ENCODE measurements at regions not wholly inside any gene's neighbourhood (a gene's known extent, or its start where the extent isn't known, plus 50 kb on each side); places are given as distances from the start of the nearest gene placed in this dataset.
A peak's percentile ranks its signal among the peaks of the same experiment; 100 is the strongest.

DNA sequence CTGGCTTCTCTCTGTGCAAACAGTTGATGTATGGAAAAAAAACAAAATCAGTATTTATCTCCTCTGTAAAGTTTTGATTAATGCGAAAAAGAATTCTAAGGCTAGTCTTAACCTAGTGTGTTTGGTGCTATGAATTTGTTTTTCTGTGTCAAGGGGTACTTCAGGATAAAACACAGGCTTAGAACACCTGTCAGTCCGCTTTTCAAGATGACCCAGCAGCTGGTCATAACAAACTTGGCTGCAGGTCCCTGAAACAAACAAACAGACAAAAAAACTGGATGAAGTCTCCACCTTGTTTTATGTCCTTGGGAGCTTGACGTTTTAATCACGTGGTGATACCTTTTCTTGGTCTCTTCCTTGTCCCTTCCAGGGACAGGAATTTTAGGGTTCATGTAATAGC is 689.3 kb downstream of the UQCRFS1 start:
- Histone ChIP-seq H3K4me2 (no peak overlapping the region), H3K36me3 (no peaks in the 10 kb centered on the region), H3K27me3 (no peaks in the 10 kb centered on the region), H3K9ac (no peak overlapping the region), H3K9me3 (peaks cover 4% of the 10 kb centered on the region; the same call in 1 of the 2 replicates), H4K20me1 (no peaks in the 10 kb centered on the region), H3K4me3 (no peak overlapping the region), H3K27ac (no peak overlapping the region), H3K4me1 (peaks cover 5% of the 10 kb centered on the region)
- TF ChIP-seq Cebpa-rat (IDR thresholded peaks at IDR 0.05), result no peak

GRCh38 chr19:28522545-28522922 is 690.4 kb downstream of the UQCRFS1 start:
- Histone ChIP-seq H3K4me2 (no peak overlapping the region), H3K27ac (no peak overlapping the region), H3K9me3 (peaks cover 4% of the 10 kb centered on the region; the same call in 1 of the 2 replicates), H3K4me1 (peaks cover 7% of the 10 kb centered on the region), H3K9ac (no peak overlapping the region), H3K36me3 (no peaks in the 10 kb centered on the region), H3K4me3 (no peak overlapping the region), H4K20me1 (no peaks in the 10 kb centered on the region), H3K27me3 (no peaks in the 10 kb centered on the region)
- no peak for TF ChIP-seq Cebpa-rat (IDR thresholded peaks at IDR 0.05)

- Histone ChIP-seq H3K9ac (no peak overlapping the region), H3K27me3 (no peaks in the 10 kb centered on the region), H3K4me1 (peaks cover 7% of the 10 kb centered on the region), H3K36me3 (no peaks in the 10 kb centered on the region), H4K20me1 (no peaks in the 10 kb centered on the region), H3K4me2 (no peak overlapping the region), H3K9me3 (peaks cover 4% of the 10 kb centered on the region; the same call in 1 of the 2 replicates), H3K27ac (no peak overlapping the region), H3K4me3 (no peak overlapping the region)
- TF ChIP-seq Cebpa-rat (IDR thresholded peaks at IDR 0.05), result no peak
These were observed 691.1 kb downstream of the UQCRFS1 start for GRCh38 chr19:28521614-28522544.

DNA sequence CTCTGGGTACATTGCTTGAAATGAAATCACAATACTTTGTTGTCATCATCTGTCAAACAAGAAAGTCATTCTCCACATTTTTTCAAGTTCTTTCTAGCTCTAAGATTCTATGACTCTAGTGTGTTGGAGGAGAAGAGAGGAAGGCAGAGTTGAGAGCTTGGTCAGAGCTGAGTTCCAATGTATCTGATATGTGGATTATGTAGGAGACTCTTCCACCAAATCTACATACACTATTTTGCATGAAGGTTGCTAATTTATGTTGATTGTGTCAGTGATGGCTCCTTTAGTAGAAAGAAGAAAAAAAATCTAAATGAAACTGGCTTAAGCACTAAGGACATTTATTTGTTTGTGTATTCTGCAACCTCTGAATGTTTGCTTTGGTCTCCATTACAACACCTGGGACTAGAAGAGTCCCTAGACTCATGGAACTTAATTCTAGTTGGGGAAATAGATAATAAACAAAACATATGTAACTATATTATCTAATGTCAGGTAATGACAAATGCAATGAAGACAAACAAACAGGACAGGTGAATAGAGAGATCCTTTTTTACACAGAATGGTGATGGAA is 691.9 kb downstream of the UQCRFS1 start:
- H4K20me1 ChIP-seq, result no peaks in the 10 kb centered on the region
- H3K4me1 ChIP-seq, result peaks cover 7% of the 10 kb centered on the region
- TF ChIP-seq Cebpa-rat (IDR thresholded peaks at IDR 0.05), result no peak
- H3K9me3 ChIP-seq, result peaks cover 3% of the 10 kb centered on the region; the same call in 1 of the 2 replicates
- no peak overlapping the region for H3K9ac ChIP-seq
- H3K27me3 ChIP-seq, result no peaks in the 10 kb centered on the region
- no peak overlapping the region for H3K27ac ChIP-seq
- H3K4me2 ChIP-seq, result no peak overlapping the region
- H3K36me3 ChIP-seq, result no peaks in the 10 kb centered on the region
- no peak overlapping the region for H3K4me3 ChIP-seq

- Histone ChIP-seq H3K4me1 (peaks cover 12% of the 10 kb centered on the region), H3K9me3 (no peaks in the 10 kb centered on the region), H3K4me2 (no peak overlapping the region), H3K27ac (no peak overlapping the region), H4K20me1 (no peaks in the 10 kb centered on the region), H3K4me3 (no peak overlapping the region), H3K36me3 (no peaks in the 10 kb centered on the region), H3K27me3 (no peaks in the 10 kb centered on the region), H3K9ac (no peak overlapping the region)
- TF ChIP-seq Cebpa-rat (IDR thresholded peaks at IDR 0.05), result no peak
These were observed 692.7 kb downstream of the UQCRFS1 start for GRCh38 chr19:28519952-28520861.

DNA sequence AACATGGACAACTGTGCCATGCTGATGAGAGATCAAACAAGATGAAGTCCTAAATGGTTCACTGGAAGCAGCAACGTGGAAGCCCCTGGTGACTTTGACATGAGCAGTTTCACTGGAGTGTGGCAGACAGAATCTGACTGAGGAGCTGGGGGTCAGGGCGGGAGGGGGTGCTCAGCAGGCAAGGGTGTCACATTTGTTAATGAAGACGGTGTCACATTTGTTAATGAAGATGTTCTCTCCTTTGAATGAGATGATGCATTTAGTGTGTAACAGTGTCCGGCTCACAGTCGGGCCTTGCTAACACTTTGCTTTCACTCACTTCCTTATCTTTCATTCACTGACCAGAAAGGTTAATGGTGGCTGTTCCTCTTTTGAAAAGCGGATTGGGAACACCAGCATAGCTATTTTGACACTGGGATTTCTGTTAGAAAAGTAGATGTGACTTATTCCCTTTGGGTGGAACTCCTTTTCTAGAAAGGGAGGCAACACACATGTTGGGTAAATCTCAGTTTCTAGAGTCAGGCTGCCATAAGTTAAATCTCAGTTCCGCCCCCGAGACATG is 693.7 kb downstream of the UQCRFS1 start:
- Histone ChIP-seq H3K4me1 (peaks cover 13% of the 10 kb centered on the region), H3K36me3 (no peaks in the 10 kb centered on the region), H3K4me2 (peak overlapping the region; percentile 37), H3K9me3 (no peaks in the 10 kb centered on the region), H3K4me3 (no peak overlapping the region), H3K27ac (no peak overlapping the region), H3K9ac (no peak overlapping the region), H4K20me1 (no peaks in the 10 kb centered on the region), H3K27me3 (no peaks in the 10 kb centered on the region)
- TF ChIP-seq Cebpa-rat (IDR thresholded peaks at IDR 0.05), result no peak

DNA sequence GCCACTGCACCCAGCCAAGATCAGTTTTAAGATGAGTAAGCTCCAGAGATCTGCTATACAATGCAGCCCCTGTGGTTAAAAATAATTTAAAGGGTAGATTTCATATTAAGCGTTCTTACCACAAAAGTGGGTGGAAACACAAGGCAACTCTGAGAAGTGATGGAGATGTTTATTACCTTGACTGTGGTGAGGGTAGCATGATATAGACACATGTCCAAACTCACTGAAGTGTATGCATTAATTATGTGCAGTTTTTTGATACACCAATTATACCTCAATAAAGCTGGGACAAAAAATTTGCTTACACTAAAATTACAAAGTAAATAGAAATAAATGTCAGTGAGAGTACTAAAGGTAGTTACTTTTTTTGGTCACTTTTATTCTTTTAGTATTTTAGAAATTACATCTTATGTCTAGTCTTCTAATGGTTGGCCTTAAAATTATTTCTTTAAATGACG is 696.5 kb downstream of the UQCRFS1 start:
- H3K27ac ChIP-seq, result no peak overlapping the region
- no peak for TF ChIP-seq Cebpa-rat (IDR thresholded peaks at IDR 0.05)
- H3K4me2 ChIP-seq, result no peak overlapping the region
- no peak overlapping the region for H3K4me3 ChIP-seq
- no peaks in the 10 kb centered on the region for H4K20me1 ChIP-seq
- no peaks in the 10 kb centered on the region for H3K36me3 ChIP-seq
- H3K27me3 ChIP-seq, result no peaks in the 10 kb centered on the region
- no peak overlapping the region for H3K9ac ChIP-seq
- no peaks in the 10 kb centered on the region for H3K9me3 ChIP-seq
- H3K4me1 ChIP-seq, result peaks cover 13% of the 10 kb centered on the region

- H3K27me3 ChIP-seq, result no peaks in the 10 kb centered on the region
- H3K9me3 ChIP-seq, result no peaks in the 10 kb centered on the region
- H3K36me3 ChIP-seq, result no peaks in the 10 kb centered on the region
- H3K4me1 ChIP-seq, result peaks cover 13% of the 10 kb centered on the region
- H3K27ac ChIP-seq, result no peak overlapping the region
- no peak overlapping the region for H3K4me3 ChIP-seq
- no peak for TF ChIP-seq Cebpa-rat (IDR thresholded peaks at IDR 0.05)
- no peak overlapping the region for H3K4me2 ChIP-seq
- H4K20me1 ChIP-seq, result no peaks in the 10 kb centered on the region
- H3K9ac ChIP-seq, result no peak overlapping the region
These were observed 698.8 kb downstream of the UQCRFS1 start for GRCh38 chr19:28514166-28514565.

GRCh38 chr19:28511655-28512054 is 701.3 kb downstream of the UQCRFS1 start:
- no peak for TF ChIP-seq Cebpa-rat (IDR thresholded peaks at IDR 0.05)
- H4K20me1 ChIP-seq, result no peaks in the 10 kb centered on the region
- no peak overlapping the region for H3K4me3 ChIP-seq
- H3K9ac ChIP-seq, result no peak overlapping the region
- no peak overlapping the region for H3K4me2 ChIP-seq
- no peaks in the 10 kb centered on the region for H3K36me3 ChIP-seq
- peaks cover 4% of the 10 kb centered on the region; the same call in 1 of the 2 replicates for H3K9me3 ChIP-seq
- peaks cover 27% of the 10 kb centered on the region for H3K4me1 ChIP-seq
- no peak overlapping the region for H3K27ac ChIP-seq
- H3K27me3 ChIP-seq, result no peaks in the 10 kb centered on the region
